Retinal pigment epithelial cell (primary cell): ENCODE measurements at regions not wholly inside any gene's neighbourhood (a gene's known extent, or its start where the extent isn't known, plus 50 kb on each side); places are given as distances from the start of the nearest gene placed in this dataset.
A peak's percentile ranks its signal among the peaks of the same experiment; 100 is the strongest.

Source experiments
- DNase-seq: peaks from one replicate; pipeline ENCODE4 v3.0.0-alpha.2; 2010; ENCODE audit warnings: low read depth
- H3K4me3 ChIP-seq: 2 replicates; pipeline ENCODE4 v1.5.1; 2011; ENCODE audit warnings: mild to moderate bottlenecking, low read length, control low read depth, moderate library complexity
- CTCF ChIP-seq: conservative IDR thresholded peaks from 2 replicates; pipeline ENCODE4 v1.5.1; 2011; ENCODE audit warnings: low read depth, low read length, control low read depth, inconsistent platforms

- no peak overlapping the region for H3K4me3 ChIP-seq
- no peak for TF ChIP-seq CTCF
- DNase-seq = no peak
Measured at GRCh38 chr13:80033951-80034350, 307.0 kb downstream of the SPRY2 start.

- DNase-seq = no peak
- no peak overlapping the region for H3K4me3 ChIP-seq
- no peak for TF ChIP-seq CTCF
Measured at GRCh38 chr13:80033286-80033685, 307.6 kb downstream of the SPRY2 start.

GRCh38 chr13:80030491-80030890, 310.4 kb downstream of the SPRY2 start:
- TF ChIP-seq CTCF = peak; percentile 63
- no peak overlapping the region for H3K4me3 ChIP-seq
- DNase-seq = no peak

GRCh38 chr13:80029170-80029569, 311.8 kb downstream of the SPRY2 start:
- H3K4me3 ChIP-seq = no peak overlapping the region
- TF ChIP-seq CTCF = no peak
- no peak for DNase-seq

GRCh38 chr13:80022146-80022545, 318.8 kb downstream of the SPRY2 start:
- DNase-seq = no peak
- no peak for TF ChIP-seq CTCF
- H3K4me3 ChIP-seq = no peak overlapping the region

GRCh38 chr13:80012251-80012650, 328.7 kb downstream of the SPRY2 start:
- no peak overlapping the region for H3K4me3 ChIP-seq
- DNase-seq = no peak
- no peak for TF ChIP-seq CTCF

- H3K4me3 ChIP-seq = no peak overlapping the region
- DNase-seq = no peak
- no peak for TF ChIP-seq CTCF
Measured at GRCh38 chr13:80011448-80012212, 329.3 kb downstream of the SPRY2 start.
